Left kidney (tissue), 1 donor: ENCODE measurements at regions not wholly inside any gene's neighbourhood (a gene's known extent, or its start where the extent isn't known, plus 50 kb on each side); places are given as distances from the start of the nearest gene placed in this dataset.

ENCODE experiments used
- DNase-seq: peaks from one replicate; pipeline ENCODE4 v3.0.0-alpha.2; 2013

DNA sequence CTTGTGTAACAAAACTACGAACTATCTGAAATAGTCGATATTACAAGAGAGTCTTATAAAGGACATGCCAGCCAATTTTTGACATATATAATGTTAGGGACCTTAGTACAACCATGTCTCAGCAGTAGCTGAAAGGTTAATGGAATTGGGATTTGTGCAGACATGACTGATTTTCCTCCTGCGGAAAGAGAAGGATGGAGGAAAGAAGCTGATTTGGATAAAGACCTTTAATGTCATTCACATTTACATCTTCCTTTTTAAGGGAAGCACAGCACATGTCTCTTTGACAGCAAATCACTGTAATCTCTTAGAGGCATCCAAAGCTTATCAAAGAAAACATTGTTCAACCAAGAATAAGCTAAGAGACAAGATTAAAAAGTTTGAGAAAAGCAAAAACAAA, 1976.2 kb upstream of the IGFBP7 start:
- no peak for DNase-seq

DNA sequence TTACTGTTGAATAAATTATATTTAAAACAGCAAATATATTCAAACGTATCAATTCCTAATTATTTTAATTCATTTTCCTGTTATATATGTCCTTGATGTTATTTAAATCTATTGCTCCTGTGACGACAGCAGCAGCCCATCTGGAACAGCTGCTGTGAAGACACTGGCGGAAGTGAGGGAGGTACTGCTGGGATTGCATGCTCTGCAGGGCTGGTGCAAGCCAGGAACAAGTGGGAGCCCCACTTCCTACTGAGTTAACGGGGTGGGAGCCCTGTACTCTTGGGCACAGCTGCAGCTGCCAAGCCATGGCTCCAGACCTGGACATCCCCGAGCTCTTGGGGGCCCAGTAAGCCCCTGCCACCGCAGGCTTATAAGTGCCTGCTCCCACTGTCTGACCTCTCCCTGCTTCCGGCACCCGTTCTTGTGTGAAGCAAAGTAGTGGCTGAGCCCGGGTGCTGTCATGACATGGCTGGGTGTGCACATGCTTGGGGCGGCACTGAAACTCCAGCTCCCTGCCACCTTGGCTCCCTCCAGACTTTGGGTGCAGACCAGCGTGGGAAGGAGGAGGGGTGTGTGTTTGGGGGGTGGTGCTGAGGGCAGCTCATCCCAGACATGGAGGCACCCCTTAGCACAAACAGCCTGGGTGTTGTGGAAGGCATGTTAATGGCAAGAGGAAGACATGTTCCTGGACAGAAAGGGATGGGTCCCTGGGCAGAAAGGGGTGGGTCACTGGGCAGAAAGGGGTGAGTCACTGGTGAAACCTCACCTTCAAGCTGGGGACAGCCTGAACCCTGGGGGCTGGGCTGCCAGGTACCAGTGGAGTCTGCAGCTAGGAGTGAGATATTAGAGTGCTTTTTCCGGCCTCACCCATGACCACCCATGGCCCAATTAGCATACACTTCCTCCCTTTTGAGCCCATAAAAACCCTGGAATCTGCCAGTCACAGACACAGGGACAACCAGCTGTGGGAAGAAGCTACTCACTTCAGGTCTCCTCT, 1981.3 kb upstream of the IGFBP7 start:
- DNase-seq, result no peak

DNA sequence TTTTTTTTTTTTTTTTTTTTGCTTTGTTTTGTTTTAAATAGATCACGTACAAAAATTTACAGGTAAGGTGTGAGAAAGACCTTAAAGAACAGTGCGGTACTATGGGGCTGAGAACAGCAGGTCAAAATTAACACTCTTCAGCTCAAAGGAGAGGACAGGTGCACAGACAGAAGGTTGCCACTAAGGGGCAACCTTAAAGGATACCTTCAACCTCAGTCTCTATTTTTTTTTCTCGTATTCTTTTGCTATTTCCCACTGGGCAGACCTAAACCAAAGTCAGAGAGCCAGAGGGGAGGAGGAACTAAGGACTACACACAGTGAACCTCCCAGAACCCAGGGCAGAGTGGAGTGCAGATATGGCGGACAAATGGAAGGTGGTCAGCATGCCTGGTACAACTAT, 1984.3 kb upstream of the IGFBP7 start:
- no peak for DNase-seq

DNA sequence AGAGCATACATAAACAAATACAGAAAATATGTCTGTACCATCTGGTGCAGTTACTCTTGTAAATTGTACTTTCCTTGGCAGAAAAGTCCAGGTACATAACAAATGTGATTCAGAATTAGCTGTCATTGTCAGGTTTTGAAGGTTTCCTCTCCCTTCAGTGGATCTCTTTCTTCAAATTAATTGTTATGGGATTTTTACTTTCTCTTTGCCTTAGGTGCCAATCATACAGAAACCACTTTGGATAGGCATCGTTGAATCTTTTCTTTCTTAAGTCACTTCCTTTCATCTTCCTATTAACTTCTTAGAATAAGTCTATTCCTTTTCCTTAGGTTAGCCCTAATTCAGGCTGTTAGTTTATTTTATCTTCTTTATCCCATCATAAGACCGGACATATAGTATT, 1992.1 kb upstream of the IGFBP7 start:
- no peak for DNase-seq

DNA sequence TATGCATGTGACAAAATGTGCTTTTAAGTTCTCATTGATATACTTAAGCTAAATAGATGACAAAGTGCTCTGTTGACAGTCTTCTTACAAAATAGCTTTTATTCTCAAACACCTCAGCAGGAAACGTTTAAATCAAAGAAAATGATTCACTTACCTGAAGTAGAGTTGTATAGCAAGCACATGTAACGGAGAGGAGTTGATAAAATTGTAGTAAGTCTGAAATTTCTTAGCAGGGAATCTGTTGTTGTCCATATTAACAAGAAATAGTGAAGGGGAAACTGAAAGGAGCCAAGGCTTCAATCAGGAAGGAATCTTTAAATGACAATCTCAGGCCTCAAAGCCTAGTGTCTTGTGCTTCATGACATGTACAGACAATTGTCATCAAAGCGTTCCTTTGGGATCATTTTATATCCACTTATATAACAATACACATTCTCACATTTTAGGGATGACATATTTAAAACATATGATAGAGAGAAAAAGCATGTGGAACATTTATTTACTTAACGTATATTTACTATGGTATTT, 2010.2 kb upstream of the IGFBP7 start:
- DNase-seq, result no peak

DNA sequence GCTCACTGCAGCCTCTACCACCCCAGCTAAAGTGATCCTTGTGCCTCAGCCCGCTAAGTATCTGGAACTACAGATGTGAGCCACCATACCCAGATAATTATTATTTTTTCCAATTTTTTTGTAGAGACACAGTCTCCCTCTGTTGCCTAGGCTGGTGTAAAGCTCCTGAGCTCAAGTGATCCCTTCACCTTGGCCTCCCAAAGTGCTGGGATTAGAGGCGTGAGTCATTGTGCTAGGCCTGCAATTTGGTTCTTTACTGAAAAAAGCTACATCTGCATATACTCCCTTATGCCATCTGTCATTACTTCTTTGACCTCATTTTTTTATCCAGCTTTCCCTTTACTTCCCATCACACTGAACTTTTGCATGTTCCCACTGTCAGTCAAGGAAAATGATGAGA, 2012.4 kb upstream of the IGFBP7 start:
- no peak for DNase-seq

DNA sequence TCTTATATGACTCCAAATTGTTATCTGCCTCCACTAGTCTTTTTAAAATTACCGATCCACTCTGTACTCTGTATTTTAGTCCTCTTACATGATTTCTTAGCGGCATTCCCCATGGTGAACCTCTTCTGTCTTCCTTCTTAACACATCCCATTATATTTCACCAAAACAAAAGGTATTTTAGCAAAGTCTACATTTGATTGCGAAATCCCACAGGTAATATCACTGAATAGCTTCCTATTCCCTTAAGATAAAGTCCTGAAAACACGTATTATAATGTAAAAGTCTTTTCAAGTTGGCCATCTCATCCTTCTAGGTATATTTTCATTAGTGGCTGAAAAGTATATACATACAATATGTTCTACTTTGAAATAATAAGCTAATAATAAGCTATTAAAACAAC, 2016.0 kb upstream of the IGFBP7 start:
- DNase-seq, result no peak

DNA sequence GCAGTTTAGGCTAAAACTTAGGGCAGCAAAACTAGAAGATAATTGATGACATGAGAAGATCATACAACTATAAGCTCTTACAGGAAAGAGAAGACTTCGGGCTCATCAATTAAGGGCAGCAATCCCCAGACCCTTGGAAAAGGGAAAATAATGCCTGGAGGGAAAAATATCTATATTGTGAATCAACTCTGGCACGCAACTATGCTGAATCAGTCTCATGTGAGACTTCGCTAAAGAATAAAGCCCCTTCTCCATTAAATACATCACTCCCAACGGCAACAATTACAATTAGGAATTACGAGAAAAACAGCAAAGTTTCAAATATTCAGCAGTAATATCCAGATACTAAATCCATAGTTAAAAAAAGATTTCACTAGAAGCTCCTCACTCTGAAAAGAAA, 2016.8 kb upstream of the IGFBP7 start:
- DNase-seq, result no peak

DNA sequence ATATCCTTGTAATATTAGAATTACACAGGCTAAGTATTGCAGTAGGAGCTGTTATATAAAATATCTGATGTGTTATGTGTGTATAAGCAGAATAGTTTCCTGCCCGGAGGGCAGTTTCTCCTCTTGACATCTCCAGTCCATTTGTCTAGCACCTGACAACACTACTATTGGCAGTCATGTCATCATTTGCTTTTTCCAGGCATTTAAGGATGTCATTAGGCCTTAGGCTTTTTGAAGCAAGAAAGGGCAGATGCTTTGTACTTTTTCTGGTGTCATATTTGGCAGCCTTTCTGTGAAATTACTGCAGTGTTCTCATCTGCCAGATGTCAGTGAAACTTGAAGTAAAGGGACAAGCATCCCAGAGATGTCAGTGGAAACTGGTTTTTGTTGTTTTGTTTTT, 2017.6 kb upstream of the IGFBP7 start:
- no peak for DNase-seq

DNA sequence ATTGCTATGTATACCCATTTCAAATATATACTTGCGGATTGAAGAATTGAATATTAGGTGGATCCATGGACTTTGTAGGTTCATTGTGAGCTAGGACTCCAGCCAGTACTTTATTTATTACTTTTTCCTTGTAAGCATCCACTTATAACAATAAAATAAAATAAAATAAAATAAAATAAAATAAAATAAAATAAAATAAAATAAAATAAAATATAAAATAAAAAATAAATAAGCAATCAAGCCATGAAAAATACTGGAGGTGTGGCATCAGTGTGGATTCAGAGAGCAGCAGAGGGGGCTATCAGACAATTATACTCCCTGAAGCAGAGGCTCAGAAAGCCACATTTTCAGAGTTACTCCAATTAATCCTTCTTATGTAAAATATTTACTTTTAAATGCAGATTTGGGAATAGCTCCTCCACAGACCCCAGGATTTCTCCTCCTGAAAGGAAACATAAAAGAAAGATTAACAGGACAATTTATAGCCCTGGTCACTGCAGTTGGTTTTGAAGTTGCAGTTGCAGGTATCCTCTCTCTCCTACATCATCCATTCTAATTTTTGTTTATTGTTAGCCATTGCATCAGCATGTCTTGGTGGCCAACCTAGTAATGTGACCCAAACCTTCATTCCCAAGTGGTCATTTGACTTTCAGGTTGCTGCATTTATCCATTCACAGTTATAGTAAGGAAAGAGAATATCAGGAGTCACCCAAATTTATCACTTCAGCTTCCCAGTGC, 2025.2 kb upstream of the IGFBP7 start:
- no peak for DNase-seq

DNA sequence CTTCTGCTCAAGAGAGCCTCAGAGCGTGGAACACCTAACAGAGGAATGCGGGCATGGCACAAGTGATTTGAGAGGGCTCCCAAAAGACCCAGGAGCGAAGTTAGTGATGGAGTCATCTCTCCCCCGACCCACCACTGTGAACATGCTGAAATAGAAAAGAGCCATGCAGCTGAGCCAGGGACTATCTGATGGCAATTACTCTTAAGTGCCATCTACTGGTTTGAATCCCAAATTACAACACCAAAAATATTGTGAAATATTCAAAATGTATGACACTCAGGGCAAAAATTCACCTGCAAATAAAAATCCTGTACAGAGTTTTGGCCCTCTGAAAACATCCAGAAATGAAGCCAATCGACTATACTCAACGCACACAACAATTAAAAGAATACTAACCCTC, 2038.9 kb upstream of the ADGRL3 start:
- no peak for DNase-seq

DNA sequence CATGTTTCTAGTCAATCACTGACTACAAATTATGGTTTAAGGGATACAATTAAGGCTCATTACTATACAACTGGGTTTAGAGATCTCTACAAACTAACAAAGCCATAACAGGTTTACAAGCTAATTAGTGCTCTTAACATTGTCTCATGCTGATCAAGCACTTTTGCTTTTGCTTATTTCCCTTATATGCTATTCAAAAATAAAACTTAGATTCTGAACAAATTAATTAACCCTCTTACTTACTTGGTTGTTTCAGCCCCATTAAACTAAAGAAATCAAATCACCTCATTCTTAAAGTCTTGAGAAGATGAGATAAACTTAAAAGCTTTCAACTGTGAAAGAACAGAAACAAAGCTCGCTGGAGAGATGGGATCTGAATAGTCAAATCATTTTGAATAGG, 2024.5 kb upstream of the ADGRL3 start:
- no peak for DNase-seq

DNA sequence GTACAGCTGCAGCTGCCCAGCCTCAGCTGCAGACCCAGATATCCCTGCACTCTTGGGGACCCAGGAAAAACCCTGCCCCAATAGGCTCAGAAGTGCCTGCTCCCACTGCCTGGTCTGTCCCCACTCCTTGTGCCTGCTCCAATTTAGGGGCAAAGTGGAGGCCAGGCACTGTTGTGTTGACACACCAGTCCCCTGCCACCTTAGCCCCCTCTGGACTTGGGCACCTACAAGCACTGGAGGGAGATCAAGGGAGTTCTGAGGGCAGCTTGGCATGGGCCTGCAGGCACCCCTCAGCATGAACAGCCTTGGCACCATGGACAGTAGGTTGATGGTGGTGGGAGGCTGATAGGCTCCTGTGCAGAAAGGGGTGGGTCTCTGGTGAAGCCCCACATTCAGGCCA, 2020.8 kb upstream of the ADGRL3 start:
- no peak for DNase-seq

DNA sequence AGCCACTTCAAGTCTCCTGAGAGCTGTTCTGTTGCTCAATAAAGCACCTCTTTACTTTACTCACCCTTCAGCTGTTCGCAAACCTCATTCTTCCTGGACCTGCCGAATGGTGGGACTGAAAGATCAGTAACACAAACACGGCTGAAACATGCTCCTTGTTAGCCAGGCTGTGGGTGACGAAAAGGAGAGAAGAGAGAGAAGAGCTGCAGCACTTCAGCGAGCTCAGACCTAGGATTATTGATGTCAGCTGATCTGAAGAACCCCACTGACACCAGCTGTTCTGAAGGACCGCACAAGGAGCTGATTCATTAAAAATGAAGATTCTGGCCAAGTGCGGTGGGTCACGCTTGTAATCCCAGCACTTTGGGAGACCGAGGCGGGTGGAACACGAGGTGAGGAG, 2020.0 kb upstream of the ADGRL3 start:
- DNase-seq, result no peak

DNA sequence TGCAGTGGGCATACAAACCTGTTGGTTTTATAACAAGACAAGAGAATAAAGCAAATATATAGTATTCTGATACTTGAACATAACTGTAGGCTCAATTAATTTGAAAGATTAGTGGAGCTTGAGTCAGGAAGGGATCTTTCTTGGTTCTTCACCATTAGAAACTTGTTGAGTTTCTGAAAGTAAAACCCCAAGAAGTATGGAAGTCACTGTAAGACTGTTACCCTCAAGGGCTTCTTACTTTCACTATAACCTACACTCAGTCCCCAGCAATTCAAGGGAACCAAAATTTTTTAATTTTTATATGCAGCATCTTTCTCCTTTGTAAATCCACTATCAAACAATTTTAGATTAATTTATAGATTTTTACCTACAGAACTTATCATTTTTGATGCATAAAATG, 2019.2 kb upstream of the ADGRL3 start:
- DNase-seq, result no peak

DNA sequence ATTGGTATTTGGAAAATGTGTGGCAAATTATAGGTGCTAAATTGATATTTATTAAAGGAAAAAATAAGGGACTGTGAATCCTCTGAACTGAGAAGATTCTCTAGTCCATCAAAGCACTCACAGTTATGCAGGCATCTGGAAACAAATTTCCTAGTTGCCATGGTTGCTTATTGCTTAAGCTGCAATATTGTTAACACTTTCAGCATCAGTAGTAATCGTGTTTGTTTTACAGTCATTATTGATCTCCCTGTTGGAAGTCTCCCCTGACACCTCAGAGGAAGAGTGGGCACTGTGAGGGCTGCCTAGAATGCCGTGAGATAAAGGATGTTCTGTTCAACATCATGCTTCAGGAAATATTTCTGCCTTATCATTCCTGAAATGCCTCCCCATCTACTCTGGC, 2004.3 kb upstream of the ADGRL3 start:
- no peak for DNase-seq

DNA sequence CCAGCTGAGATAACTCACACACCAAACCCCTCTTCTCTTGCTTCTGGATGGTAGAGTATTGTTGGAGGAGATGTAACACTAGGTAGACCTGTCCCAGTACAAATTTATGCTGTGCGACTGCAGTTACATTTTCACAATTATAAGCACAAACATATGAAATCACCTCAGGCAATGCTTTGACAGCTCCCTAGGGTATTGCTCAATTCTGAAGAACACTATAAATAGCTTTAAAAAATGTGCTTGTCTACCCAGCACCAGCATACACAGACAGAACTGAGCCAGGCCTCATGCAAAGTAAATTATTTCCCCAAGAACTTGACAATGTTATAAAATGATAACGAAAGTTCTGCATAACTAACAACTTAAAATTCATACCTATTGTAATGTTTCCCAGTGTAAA, 1999.1 kb upstream of the ADGRL3 start:
- DNase-seq, result no peak

DNA sequence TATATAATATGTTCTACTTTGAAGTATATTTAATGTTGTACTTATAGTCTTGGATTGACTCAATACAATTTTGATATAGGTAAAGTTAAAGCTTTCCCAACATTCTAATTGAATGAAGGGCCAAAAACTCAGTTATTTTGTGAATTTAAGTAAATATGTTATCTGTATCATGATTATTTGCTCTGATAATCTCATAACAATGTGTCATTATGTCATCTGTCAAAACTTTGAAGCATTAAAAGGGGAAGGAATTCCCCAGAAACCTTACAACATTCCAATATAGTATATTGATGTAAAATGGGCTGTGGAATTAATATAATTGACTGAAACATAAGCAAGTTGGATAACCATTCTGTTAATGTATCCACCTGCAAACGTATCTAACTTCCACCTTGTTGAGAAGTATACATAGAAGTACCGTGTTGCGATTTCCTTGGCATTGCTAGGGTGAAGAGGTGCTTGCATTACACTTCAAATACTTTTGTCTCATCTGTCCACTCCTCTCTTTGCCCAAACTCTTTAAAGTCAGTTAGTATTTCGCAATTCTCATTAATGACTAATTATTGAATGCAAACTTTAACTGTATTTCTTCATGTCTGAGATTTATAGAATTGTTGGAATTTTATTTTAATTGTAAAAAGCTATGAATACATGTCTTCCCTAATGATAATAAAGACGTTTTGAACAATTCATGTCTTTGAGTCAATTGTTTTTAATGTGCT, 1982.1 kb upstream of the ADGRL3 start:
- no peak for DNase-seq

DNA sequence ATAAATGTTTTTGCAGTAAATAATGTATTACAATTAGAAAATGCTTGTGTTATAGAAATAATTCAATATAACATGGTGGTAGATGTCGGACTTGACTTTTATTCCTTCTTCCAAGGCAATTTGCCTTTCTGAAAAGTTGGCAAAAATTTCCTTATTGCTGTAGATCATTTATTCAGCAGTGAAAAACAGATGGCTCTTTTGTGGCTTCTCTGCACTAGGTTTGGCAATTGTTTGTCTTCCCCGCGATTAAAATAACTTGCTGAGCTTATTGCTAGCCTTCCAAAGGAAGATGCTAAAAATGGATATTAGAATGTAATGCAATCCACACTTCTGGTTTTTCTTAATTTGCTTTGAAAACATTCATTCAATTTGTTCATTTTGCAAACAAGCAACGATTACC, 1977.9 kb upstream of the ADGRL3 start:
- no peak for DNase-seq

DNA sequence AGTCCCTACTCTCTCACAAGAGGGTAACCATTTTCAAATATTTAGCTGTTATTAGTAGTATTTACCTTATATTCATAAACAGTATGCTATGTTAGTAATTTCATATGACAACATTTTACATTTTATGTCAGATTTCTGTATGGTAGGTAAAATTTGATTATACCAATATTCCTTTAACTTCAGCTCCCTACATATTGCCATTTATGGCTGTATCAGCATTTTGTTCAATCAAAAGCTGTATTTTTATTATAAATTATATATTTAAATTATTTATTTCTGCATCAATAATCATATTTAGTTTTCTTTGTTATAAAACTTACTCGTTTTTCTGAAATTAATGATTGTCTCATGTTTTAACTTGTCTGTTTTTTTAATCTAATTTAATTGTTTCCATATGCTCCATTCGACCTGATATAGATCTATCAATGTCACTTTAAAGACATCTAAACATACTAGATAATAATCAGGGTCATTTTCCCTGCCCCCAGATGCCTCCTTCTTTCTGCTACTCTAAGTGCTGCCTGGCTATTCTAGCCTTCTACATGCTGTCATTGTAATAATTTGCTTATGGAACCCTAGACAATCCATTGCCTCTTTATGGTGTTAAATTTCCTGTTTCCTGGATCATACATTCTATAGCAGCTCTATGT, 1976.7 kb upstream of the ADGRL3 start:
- no peak for DNase-seq

DNA sequence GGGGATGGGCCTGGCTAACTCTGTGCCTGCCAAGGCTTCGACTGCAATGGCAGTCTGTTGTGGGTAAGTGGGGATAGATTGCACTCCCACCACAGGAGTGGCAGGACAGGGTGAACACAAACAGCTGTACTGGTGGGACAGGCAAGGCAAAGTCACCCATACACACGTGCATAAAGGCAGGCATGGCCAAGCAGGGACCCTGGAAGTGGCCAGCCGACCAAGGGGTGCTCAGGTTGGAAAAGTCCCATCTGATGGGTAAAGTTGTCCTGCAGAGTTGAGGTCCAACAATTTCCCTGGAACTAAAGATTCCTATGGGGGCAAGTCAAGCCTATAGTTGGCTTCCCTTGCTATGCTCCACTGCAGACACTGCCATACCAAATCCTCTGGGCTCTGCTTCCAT, 1961.9 kb upstream of the ADGRL3 start:
- DNase-seq, result no peak

DNA sequence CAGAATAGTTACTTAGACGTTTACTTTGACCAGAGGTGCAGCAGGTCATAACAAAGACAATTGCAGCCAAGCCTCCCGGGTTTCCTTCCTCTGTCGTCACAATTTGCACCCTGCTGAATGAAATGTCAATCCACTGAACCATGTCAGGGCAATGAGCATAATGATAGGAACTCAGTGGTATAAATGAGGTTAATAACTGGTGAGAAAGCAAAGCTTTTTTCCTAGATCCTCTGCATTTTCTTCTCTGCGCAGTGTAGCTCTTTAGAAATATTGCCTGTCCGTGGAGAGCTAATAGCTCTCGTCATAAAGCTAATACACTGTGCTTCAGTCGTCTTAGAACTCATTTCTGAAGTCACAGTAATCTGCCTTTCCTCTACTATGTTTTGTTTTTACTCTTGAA, 1960.1 kb upstream of the ADGRL3 start:
- no peak for DNase-seq
